Fibroblast of skin of left biceps (primary cell): ENCODE measurements at regions not wholly inside any gene's neighbourhood (a gene's known extent, or its start where the extent isn't known, plus 50 kb on each side); places are given as distances from the start of the nearest gene placed in this dataset.
"Not testable (repeated sequence)": the region's sequence is repeated elsewhere in the genome, so short reads cannot be mapped to it uniquely, and the experiment has no call there.

Experiments used
- DNase-seq, 2 experiments: peaks; one replicate each; pipeline ENCODE4 v3.0.0-alpha.2; 2013; ENCODE audit warnings: low read depth in 2 of 2

DNA sequence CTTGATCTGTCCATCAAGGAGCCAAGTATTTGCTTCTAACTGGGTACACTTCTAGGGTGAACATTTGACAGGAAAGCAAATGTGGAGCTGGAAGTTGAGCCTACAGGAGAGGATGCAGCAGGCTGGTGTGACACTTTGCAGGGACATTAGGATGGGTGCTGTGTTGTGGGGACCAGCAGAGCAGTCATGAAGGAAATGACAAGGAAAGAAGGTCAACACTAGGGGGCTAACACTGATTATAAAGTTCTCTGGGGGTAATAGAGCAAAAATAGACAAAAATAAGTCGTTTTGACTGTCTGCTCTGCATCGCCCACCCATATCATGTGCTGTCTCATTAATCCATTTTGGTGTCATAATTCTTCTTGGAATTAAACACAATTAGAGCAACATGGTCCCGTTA is 652.4 kb downstream of the STK39 start:
- no peak for DNase-seq

- no peak for DNase-seq
Observed at GRCh38 chr2:167592441-167592840, 655.0 kb downstream of the STK39 start.

- no peak for DNase-seq
Observed at GRCh38 chr2:167582619-167583018, 664.8 kb downstream of the STK39 start.

DNA sequence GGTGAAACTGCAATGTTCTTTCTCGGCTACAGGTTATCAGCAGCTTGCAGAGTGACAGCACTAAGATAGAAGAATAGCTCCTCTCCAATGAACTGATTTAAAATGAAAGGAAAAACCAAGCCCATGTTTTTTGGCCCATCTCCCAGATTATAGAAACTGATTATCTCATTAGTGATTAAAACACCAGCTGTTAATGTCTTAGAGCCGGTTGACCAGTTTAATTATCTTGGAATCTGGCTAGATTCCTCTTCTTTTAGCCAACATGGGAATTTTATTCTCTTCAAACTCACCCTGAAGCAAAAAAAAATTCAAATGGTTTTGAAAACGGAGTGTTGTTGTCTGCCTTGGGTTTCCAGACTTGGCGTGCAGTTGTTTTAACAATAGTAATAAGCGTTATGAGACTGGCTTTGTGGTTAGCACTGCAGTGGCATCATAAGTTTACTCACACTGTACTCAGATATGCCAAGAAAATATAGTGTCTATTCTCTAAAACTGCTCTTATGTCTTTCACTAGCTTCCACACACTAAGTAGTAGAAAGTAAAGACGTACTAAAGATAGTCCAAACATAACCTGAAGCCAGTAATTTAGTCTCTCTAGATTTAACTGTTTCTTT is 665.3 kb downstream of the STK39 start:
- DNase-seq: no peak

- no peak for DNase-seq
Observed at GRCh38 chr2:167579826-167580225, 667.6 kb downstream of the STK39 start.

- DNase-seq: no peak
Observed at GRCh38 chr2:167575276-167575675, 672.1 kb downstream of the STK39 start.

DNA sequence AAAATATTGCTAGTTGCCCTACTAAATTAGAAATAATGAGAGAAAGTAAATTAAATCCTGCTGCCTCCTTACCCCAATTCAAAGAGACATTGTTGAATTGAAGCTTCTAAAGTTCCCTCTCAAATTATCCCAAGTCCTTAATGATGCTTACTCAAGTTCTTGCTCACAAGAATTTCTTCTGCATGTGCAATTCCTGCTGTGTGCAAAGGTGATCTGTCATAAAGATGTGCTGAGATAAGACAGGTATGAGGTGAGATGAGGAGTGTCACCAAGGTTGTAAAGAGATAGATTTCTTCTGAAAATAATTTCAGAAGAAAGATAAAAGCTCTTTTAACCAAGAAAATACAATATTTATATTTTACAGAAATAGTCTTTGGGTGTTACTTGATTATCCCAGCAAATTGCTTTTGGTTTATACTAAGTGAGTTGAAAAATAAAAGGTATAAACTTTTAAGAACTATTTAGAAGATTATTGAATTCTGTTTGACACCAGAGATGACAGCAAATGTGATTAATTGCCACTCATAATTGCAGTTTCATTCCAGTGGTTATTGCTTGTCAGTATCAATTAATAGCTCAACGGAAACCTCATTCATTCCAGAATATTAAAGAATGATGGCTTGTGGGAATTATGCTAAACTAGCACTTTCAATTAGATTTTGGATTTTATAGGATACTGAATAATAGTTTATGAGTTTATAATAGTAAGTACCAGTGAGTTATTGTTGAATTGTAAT is 674.3 kb downstream of the STK39 start:
- no peak for DNase-seq

GRCh38 chr2:167570370-167570769 is 677.0 kb downstream of the STK39 start:
- no peak for DNase-seq

GRCh38 chr2:167563885-167564619 is 675.8 kb downstream of the XIRP2 start:
- not testable (repeated sequence) for DNase-seq

DNA sequence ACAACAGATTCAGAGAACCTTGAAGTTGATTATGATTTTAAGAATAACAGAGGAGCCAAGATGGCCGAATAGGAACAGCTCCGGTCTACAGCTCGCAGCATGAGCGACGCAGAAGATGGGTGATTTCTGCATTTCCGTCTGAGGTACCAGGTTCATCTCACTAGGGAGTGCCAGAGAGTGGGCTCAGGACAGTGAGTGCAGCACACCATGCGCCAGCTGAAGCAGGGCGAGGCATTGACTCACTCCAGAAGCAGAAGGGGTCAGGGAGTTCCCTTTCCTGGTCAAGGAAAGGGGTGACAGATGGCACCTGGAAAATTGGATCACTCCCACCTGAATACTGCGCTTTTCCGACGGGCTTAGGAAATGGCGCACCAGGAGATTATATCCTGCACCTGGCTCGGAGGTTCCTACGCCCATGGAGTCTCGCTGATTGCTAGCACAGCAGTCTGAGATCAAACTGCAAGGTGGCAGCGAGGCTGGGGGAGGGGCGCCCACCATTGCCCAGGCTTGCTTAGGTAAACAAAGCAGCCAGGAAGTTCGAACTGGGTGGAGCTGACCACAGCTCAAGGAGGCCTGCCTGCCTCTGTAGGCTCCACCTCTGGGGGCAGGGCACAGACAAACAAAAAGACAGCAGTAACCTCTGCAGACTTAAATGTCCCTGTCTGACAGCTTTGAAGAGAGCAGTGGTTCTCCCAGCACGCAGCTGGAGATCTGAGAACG is 670.2 kb downstream of the XIRP2 start:
- not testable (repeated sequence) for DNase-seq

DNA sequence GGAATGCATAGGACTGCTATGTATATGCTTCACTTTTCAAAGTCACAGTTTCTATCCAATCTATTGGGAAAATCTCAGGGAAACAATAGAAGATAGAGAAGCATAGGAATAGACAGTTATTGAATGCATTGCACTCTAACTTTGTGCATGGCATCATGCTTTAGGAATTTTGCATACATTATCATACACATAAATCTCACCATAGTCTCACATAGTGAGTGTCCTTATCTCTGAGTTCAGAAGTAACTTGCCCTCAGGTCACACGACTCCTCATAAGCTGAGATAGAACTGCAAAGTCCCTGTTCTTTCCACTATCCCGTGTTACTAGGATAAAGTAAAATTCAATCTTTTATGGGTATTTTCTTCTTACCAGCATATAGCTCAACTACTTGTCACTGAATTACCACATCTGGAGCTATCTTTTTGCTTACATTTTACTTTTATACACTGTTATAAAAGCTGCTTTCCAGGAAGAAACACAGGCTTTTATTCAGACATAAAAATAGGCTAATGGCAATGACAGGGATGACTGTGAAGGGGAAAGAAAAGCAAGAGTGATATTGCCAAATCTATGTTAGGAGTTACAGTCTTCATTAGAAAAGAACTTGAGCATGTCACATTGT is 666.9 kb downstream of the XIRP2 start:
- DNase-seq: no peak

DNA sequence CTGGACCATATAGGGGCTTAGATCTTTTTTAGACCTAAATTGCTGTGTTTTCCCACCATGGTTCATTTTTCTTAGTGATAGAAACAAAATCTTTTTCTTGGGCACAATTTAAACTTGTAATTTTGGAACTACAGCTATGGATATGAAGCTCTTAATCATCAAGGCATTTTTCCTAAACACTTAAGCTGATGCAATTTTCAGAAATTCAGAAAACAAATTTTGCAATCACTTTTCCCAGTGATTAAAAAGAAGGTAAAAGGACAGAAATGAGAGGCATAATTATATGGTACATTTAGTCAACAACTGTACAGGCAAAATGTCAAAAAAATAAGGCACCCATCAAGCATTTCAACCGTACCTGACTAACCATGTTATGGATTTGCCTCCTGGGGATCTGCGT is 665.4 kb downstream of the XIRP2 start:
- no peak for DNase-seq

DNA sequence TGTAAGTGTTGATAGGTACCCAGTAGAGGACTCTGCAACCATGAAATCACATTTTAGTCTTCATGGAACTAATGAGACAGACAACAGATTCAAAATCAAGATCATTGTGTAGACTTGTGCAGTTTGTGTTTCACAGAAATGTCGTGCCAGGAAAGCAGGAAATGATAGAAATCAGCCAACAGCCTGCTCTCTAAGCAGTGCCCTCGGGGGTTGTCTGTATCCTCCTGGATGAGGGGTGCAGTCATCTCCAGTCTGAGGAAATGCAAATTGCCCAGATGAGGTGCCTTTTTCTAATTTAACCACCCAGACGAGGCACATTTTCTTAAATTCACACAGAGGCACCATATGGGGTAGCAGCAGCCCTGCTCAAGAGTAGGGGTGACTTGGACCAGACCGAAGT is 663.1 kb downstream of the XIRP2 start:
- no peak for DNase-seq

DNA sequence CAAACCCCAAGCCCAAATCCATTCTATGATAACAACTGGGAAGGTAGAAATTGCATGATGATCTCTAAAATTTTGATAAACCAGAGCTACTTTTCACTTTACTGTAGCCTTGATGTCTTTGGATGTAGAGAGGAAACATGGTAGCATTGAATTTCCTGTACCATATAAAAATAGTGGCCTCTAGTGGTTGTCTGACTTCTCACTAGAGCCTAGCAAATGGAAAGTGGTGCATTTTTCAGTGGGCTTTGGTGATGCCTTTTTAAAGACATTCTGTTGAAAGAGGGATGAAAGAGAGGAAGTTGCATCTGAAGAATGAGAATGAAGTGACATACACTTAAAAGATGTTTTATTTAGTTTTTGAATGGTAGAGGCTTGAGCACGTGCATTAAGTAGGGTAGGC is 662.2 kb downstream of the XIRP2 start:
- no peak for DNase-seq

DNA sequence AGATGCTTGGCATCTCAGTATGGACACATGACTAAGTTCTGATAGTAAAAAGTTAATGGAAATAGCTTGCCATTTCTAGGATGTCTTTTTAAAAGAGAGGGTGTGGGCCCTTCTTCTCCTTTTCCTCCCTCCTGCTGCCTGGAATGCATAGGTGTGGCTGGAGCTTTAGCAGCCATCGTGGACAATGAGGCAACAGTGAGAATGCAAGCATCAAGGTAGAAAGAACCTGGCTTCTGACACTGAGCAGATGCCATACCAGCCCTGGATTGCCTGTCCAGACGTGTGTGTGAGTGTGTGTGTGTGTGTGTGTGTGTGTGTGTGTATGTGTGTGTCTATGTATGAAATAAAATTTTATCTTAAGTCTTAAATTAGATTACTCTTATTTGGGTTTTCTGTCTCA is 660.1 kb downstream of the XIRP2 start:
- no peak for DNase-seq

- no peak for DNase-seq
Observed at GRCh38 chr2:167544602-167545001, 656.3 kb downstream of the XIRP2 start.

GRCh38 chr2:167543721-167544120 is 655.4 kb downstream of the XIRP2 start:
- no peak for DNase-seq

DNA sequence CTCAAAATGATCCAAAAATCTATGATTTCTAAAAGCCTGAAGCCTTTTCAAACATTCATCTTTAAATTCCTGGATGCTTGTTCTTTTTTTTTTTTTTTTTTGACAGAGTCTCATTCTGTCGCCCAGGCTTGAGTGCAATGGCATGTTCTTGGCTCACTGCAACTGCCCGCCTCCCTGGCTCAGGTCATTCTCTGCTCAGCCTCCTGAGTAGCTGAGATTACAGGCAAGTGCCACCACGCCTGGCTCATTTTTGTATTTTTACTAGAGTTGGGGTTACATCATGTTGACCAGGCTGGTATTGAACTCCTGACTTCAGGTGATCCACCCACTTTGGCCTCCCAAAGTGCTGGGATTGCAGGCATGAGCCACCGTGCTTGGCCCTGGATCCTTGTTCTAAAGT is 649.5 kb downstream of the XIRP2 start:
- no peak for DNase-seq

- no peak for DNase-seq
Observed at GRCh38 chr2:167534443-167534842, 646.2 kb downstream of the XIRP2 start.

- no peak for DNase-seq
Observed at GRCh38 chr2:167524786-167525185, 636.5 kb downstream of the XIRP2 start.

DNA sequence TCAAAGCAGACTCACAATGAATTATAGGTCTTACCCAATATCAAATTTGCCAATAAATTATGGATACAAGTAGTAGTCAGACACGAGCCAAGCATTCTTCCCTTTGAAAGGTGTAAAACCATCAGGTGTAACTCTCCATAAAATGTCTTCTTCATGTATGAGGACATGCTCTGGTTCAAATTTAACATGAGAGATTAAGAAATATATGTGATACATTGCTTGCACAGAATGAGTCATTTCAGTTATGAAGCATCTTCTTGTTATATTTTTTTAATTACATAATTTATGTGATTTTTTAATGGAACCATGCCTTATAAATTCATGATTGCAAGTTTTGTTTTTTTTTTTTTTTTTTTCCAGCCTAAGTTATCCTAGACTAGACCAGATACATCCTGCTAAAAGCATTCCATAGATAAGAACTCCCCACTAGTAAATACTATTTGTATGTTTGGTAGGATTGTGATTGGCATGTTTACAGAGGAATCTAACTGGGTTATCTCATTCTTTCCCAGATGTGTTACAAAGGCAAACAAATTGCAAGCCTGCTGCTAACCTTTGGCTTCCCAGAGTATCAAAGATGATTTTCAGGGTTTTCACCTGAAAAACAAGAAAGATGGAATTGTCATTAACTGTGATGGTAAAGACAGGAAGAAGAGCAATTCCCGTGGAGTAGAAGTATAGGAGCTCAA is 621.9 kb downstream of the XIRP2 start:
- DNase-seq: no peak
